ENCODE measurements at regions not wholly inside any gene's neighbourhood (a gene's known extent, or its start where the extent isn't known, plus 50 kb on each side); places are given as distances from the start of the nearest gene placed in this dataset.

GRCh38 chr7:52799817-52800216 is 235.6 kb upstream of the POM121L12 start:
- H3K4me3 ChIP-seq (ENCODE audit: low read depth, low read length): no peak overlapping the region

GRCh38 chr7:52797801-52798200 is 237.6 kb upstream of the POM121L12 start:
- no peak for TF ChIP-seq CTCF (IDR thresholded peaks at IDR 0.05; ENCODE audit: low read depth, low read length)
- no peak for DNase-seq (ENCODE audit: low read depth, low spot score)
- in situ Hi-C loops (cut with HindIII; ENCODE audit: low sequenced_read_pairs): no loop called here

More at GRCh38 chr7:52799817-52800216, 235.6 kb upstream of the POM121L12 start:
- in situ Hi-C loops (cut with HindIII; ENCODE audit: low sequenced_read_pairs): no loop called here
- no peak for DNase-seq (ENCODE audit: low read depth, low spot score)
- no peak for TF ChIP-seq CTCF (IDR thresholded peaks at IDR 0.05; ENCODE audit: low read depth, low read length)

GRCh38 chr7:52794621-52795020 is 240.8 kb upstream of the POM121L12 start:
- in situ Hi-C loops (cut with HindIII; ENCODE audit: low sequenced_read_pairs): no loop called here
- H3K4me3 ChIP-seq (ENCODE audit: low read depth, low read length): no peak overlapping the region
- TF ChIP-seq CTCF (IDR thresholded peaks at IDR 0.05; ENCODE audit: low read depth, low read length): no peak
- DNase-seq (ENCODE audit: low read depth, low spot score): no peak

More at GRCh38 chr7:52797801-52798200, 237.6 kb upstream of the POM121L12 start:
- no peak overlapping the region for H3K4me3 ChIP-seq (ENCODE audit: low read depth, low read length)

- in situ Hi-C loops (cut with HindIII; ENCODE audit: low sequenced_read_pairs): no loop called here
- TF ChIP-seq CTCF (IDR thresholded peaks at IDR 0.05; ENCODE audit: low read depth, low read length): no peak
- no peak overlapping the region for H3K4me3 ChIP-seq (ENCODE audit: low read depth, low read length)
- no peak for DNase-seq (ENCODE audit: low read depth, low spot score)
Observed at GRCh38 chr7:52791176-52791700, 244.2 kb upstream of the POM121L12 start.

- H3K4me3 ChIP-seq (ENCODE audit: low read depth, low read length): no peak overlapping the region
- no peak for DNase-seq (ENCODE audit: low read depth, low spot score)
- in situ Hi-C loops (cut with HindIII; ENCODE audit: low sequenced_read_pairs): no loop called here
- no peak for TF ChIP-seq CTCF (IDR thresholded peaks at IDR 0.05; ENCODE audit: low read depth, low read length)
Observed at GRCh38 chr7:52786174-52786573, 249.3 kb upstream of the POM121L12 start.

GRCh38 chr7:52782348-52782747 is 253.1 kb upstream of the POM121L12 start:
- DNase-seq (ENCODE audit: low read depth, low spot score): no peak
- no peak for TF ChIP-seq CTCF (IDR thresholded peaks at IDR 0.05; ENCODE audit: low read depth, low read length)
- in situ Hi-C loops (cut with HindIII; ENCODE audit: low sequenced_read_pairs): no loop called here
- H3K4me3 ChIP-seq (ENCODE audit: low read depth, low read length): no peak overlapping the region

GRCh38 chr7:52781250-52781649 is 254.2 kb upstream of the POM121L12 start:
- in situ Hi-C loops (cut with HindIII; ENCODE audit: low sequenced_read_pairs): no loop called here
- no peak for DNase-seq (ENCODE audit: low read depth, low spot score)
- no peak for TF ChIP-seq CTCF (IDR thresholded peaks at IDR 0.05; ENCODE audit: low read depth, low read length)

More at GRCh38 chr7:52781250-52781649, 254.2 kb upstream of the POM121L12 start:
- no peak overlapping the region for H3K4me3 ChIP-seq (ENCODE audit: low read depth, low read length)
